ENCODE measurements at regions not wholly inside any gene's neighbourhood (a gene's known extent, or its start where the extent isn't known, plus 50 kb on each side); places are given as distances from the start of the nearest gene placed in this dataset.

GRCh38 chr4:11843340-11843739 is 414.6 kb upstream of the HS3ST1 start:
- Histone ChIP-seq H3K27me3 (ENCODE audit: control insufficient read depth in 1 of 2, insufficient read depth in 2 of 2, low read length in 2 of 2) (no peaks in the 10 kb centered on the region), H3K9me3 (ENCODE audit: low read length) (peaks cover 84% of the 10 kb centered on the region), H3K27ac (ENCODE audit: extremely low read length, insufficient read depth, low read length) (no peak overlapping the region), H3K4me3 (replicated peaks in 1 of 3; ENCODE audit: insufficient read depth in 1 of 3, low read depth in 2 of 3, low read length in 3 of 3) (no peak overlapping the region), H3K36me3 (replicated peaks in 1 of 2; ENCODE audit: control insufficient read depth in 1 of 2, insufficient read depth in 2 of 2, low read length in 2 of 2) (no peaks in the 10 kb centered on the region), H3K4me1 (ENCODE audit: insufficient read depth, low read length) (no peaks in the 10 kb centered on the region), H3K9ac (ENCODE audit: insufficient read depth, low read depth, low read length) (no peak overlapping the region), H3K79me2 (ENCODE audit: insufficient read depth, low read length) (no peaks in the 10 kb centered on the region), H3K4me2 (ENCODE audit: low read depth, low read length) (no peak overlapping the region), H2AFZ (ENCODE audit: low read length) (no peak overlapping the region), H4K20me1 (ENCODE audit: insufficient read depth, low read length) (no peaks in the 10 kb centered on the region)
- WGBS (ENCODE audit: low lambda C conversion rate), result 0% methylated on average over 1 of the region's 1 CpG
- ATAC-seq, result no peak
- in situ Hi-C loops (cut with HindIII; ENCODE audit: extremely low pct_ligation_motif_present, low pct_unique_long_range_greater_than_20kb), result no loop called here
- BruUV-seq (replicated peaks), result no TSS peak
- CTCF ChIA-PET (ENCODE audit: low intra/inter-chr PET ratio, low total read pairs), result no interaction called here
- intact Hi-C loops (cut with micrococcal nuclease; ENCODE audit: unreplicated experiment), result no loop called here
- DNase-seq (ENCODE audit: low spot score), result no peak
- TF ChIP-seq RBM22 (optimal IDR thresholded peaks at IDR 0.05; ENCODE audit: low read length) (no peak), NR0B2 (CRISPR knock-in tag; IDR thresholded peaks at IDR 0.05) (no peak), RBFOX2 (IDR thresholded peaks at IDR 0.05; ENCODE audit: low read depth, low read length) (no peak), ZNF549 (CRISPR knock-in tag; IDR thresholded peaks at IDR 0.05) (no peak), HHEX (CRISPR knock-in tag; IDR thresholded peaks at IDR 0.05) (no peak), ZNF142 (CRISPR knock-in tag; IDR thresholded peaks at IDR 0.05) (no peak), ZNF432 (CRISPR knock-in tag; IDR thresholded peaks at IDR 0.05; ENCODE audit: borderline replicate concordance) (no peak), ZXDC (CRISPR knock-in tag; IDR thresholded peaks at IDR 0.05) (no peak), ZNF780A (CRISPR knock-in tag; IDR thresholded peaks at IDR 0.05) (no peak), BCL6 (CRISPR knock-in tag; IDR thresholded peaks at IDR 0.05) (no peak), THRA (CRISPR knock-in tag; IDR thresholded peaks at IDR 0.05; ENCODE audit: borderline replicate concordance) (no peak), ZNF782 (CRISPR knock-in tag; IDR thresholded peaks at IDR 0.05; ENCODE audit: borderline replicate concordance) (no peak), GMEB1 (CRISPR knock-in tag; IDR thresholded peaks at IDR 0.05; ENCODE audit: borderline replicate concordance) (no peak), ZBTB7B (CRISPR knock-in tag; IDR thresholded peaks at IDR 0.05) (no peak)
- FAIRE-seq, result no peak
- POLR2A ChIA-PET, result no interaction called here

Data from HepG2 (cell line).